SK-N-SH treated with all-trans-retinoic acid at 6 μM for 48 hours (cell line): ENCODE measurements at regions not wholly inside any gene's neighbourhood (a gene's known extent, or its start where the extent isn't known, plus 50 kb on each side); places are given as distances from the start of the nearest gene placed in this dataset.

Source experiments
- ATAC-seq: fragments of 200-7000 bp; cut with Tn5 transposase; 3 replicates; pipeline ENCODE4 v1.9.1; 2020; ENCODE audit warnings: mild to moderate bottlenecking, moderate library complexity
- BACH2 ChIP-seq: fragments of 250-450 bp; sonication (Bioruptor Pico); IDR thresholded peaks from 2 replicates; pipeline ENCODE4 v1.9.0; 2021; ENCODE audit warnings: mild to moderate bottlenecking, borderline replicate concordance
- CSDC2 ChIP-seq: fragments of 250-450 bp; sonication (Bioruptor Pico); IDR thresholded peaks from 2 replicates; pipeline ENCODE4 v1.5.0; 2020; ENCODE audit warnings: mild to moderate bottlenecking, moderate library complexity
- CSRNP3 ChIP-seq: fragments of 250-450 bp; sonication (Bioruptor Pico); IDR thresholded peaks from 2 replicates; pipeline ENCODE4 v1.5.1; 2021; ENCODE audit warnings: mild to moderate bottlenecking, moderate library complexity
- ESRRG ChIP-seq: fragments of 250-450 bp; sonication (Bioruptor Pico); IDR thresholded peaks from 2 replicates; pipeline ENCODE4 v1.6.1; 2021; ENCODE audit warnings: mild to moderate bottlenecking
- GLIS3 ChIP-seq: fragments of 250-450 bp; sonication (Bioruptor Pico); IDR thresholded peaks from 2 replicates; pipeline ENCODE4 v1.5.0; 2020; ENCODE audit warnings: mild to moderate bottlenecking, moderate library complexity
- ISL1 ChIP-seq: fragments of 250-450 bp; sonication (Bioruptor Pico); IDR thresholded peaks from 2 replicates; pipeline ENCODE4 v2.1.2; 2022; ENCODE audit warnings: mild to moderate bottlenecking, moderate library complexity
- OSR1 ChIP-seq: fragments of 250-450 bp; sonication (Bioruptor Pico); IDR thresholded peaks from 2 replicates; pipeline ENCODE4 v1.8.0; 2022; ENCODE audit warnings: moderate library complexity, mild to moderate bottlenecking, inconsistent platforms
- PATZ1 ChIP-seq: fragments of 250-450 bp; sonication (Bioruptor Pico); IDR thresholded peaks from 2 replicates; pipeline ENCODE4 v1.8.0; 2020; ENCODE audit warnings: mild to moderate bottlenecking, moderate library complexity, borderline replicate concordance
- POU6F1 ChIP-seq: fragments of 250-450 bp; sonication (Bioruptor Pico); IDR thresholded peaks from 2 replicates; pipeline ENCODE4 v1.8.0; 2021; ENCODE audit warnings: low read depth, mild to moderate bottlenecking, moderate library complexity, borderline replicate concordance
- PPARA ChIP-seq: fragments of 250-450 bp; sonication (Bioruptor Pico); IDR thresholded peaks from 2 replicates; pipeline ENCODE4 v1.5.0; 2020; ENCODE audit warnings: mild to moderate bottlenecking, borderline replicate concordance
- SNAI2 ChIP-seq: fragments of 250-450 bp; sonication (Bioruptor Pico); IDR thresholded peaks from 2 replicates; pipeline ENCODE4 v1.5.0; 2020; ENCODE audit warnings: mild to moderate bottlenecking, moderate library complexity
- TCF4 ChIP-seq: fragments of 250-450 bp; sonication (Bioruptor Pico); IDR thresholded peaks from 2 replicates; pipeline ENCODE4 v1.8.0; 2021; ENCODE audit warnings: mild to moderate bottlenecking, moderate library complexity, borderline replicate concordance
- TOX ChIP-seq: fragments of 250-450 bp; sonication (Bioruptor Pico); IDR thresholded peaks from 2 replicates; pipeline ENCODE4 v1.8.0; 2021; ENCODE audit warnings: mild to moderate bottlenecking, moderate library complexity, borderline replicate concordance
- TSHZ2 ChIP-seq: fragments of 250-450 bp; sonication (Bioruptor Pico); IDR thresholded peaks from 2 replicates; pipeline ENCODE4 v1.5.0; 2020; ENCODE audit warnings: mild to moderate bottlenecking, moderate library complexity
- ZC3H10 ChIP-seq: fragments of 250-450 bp; sonication (Bioruptor Pico); IDR thresholded peaks from 2 replicates; pipeline ENCODE4 v1.5.1; 2021; ENCODE audit warnings: mild to moderate bottlenecking, moderate library complexity
- ZFP3 ChIP-seq: fragments of 250-450 bp; sonication (Bioruptor Pico); IDR thresholded peaks from 2 replicates; pipeline ENCODE4 v1.5.0; 2020; ENCODE audit warnings: mild to moderate bottlenecking, moderate library complexity
- ZFP30 ChIP-seq: fragments of 450-650 bp; formaldehyde crosslinking; IDR thresholded peaks from 2 replicates; pipeline ENCODE4 v1.5.0; 2022; ENCODE audit warnings: mild to moderate bottlenecking, moderate library complexity
- ZNF565 ChIP-seq: fragments of 450-650 bp; formaldehyde crosslinking; conservative IDR thresholded peaks from 2 replicates; pipeline ENCODE4 v1.5.0; 2020; ENCODE audit warnings: low read depth, mild to moderate bottlenecking, moderate library complexity
- ZNF70 ChIP-seq: fragments of 450-650 bp; formaldehyde crosslinking; IDR thresholded peaks from 2 replicates; pipeline ENCODE4 v1.5.0; 2020; ENCODE audit warnings: mild to moderate bottlenecking, moderate library complexity
- ZNF8 ChIP-seq: fragments of 450-650 bp; formaldehyde crosslinking; IDR thresholded peaks from 2 replicates; pipeline ENCODE4 v1.5.0; 2020; ENCODE audit warnings: mild to moderate bottlenecking, moderate library complexity

- no peak for ATAC-seq
- TF ChIP-seq ZFP30 (CRISPR knock-in tag): no peak
- TF ChIP-seq TOX: no peak
- no peak for TF ChIP-seq GLIS3 (CRISPR knock-in tag)
- TF ChIP-seq ESRRG (CRISPR knock-in tag): no peak
- TF ChIP-seq BACH2 (CRISPR knock-in tag): no peak
- TF ChIP-seq CSRNP3: no peak
These were observed 1129.2 kb downstream of the DTWD2 start for GRCh38 chr5:117859176-117859575.

- ATAC-seq: no peak
- TF ChIP-seq CSRNP3 (no peak), TSHZ2 (no peak), OSR1 (no peak), ZFP30 (CRISPR knock-in tag) (no peak), TCF4 (no peak), PPARA (CRISPR knock-in tag) (no peak), ZFP3 (no peak), CSDC2 (CRISPR knock-in tag) (no peak)
- TF ChIP-seq, all 23 proteins: peak for 0
These were observed 1131.6 kb downstream of the DTWD2 start for GRCh38 chr5:117856713-117857112.

- TF ChIP-seq ZNF565 (CRISPR knock-in tag): no peak
- TF ChIP-seq ZNF70 (CRISPR knock-in tag): no peak
- no peak for TF ChIP-seq GLIS3 (CRISPR knock-in tag)
- TF ChIP-seq ZFP30 (CRISPR knock-in tag): no peak
- TF ChIP-seq TSHZ2: no peak
- no peak for TF ChIP-seq SNAI2
- TF ChIP-seq ZFP3: no peak
- TF ChIP-seq PATZ1: no peak
- TF ChIP-seq OSR1: no peak
- TF ChIP-seq TCF4: no peak
- no peak for TF ChIP-seq POU6F1 (CRISPR knock-in tag)
- no peak for TF ChIP-seq ZC3H10 (CRISPR knock-in tag)
- TF ChIP-seq PPARA (CRISPR knock-in tag): no peak
- no peak for TF ChIP-seq TOX
- no peak for TF ChIP-seq ESRRG (CRISPR knock-in tag)
- no peak for TF ChIP-seq ISL1
- TF ChIP-seq BACH2 (CRISPR knock-in tag): no peak
- TF ChIP-seq ZNF8 (CRISPR knock-in tag): no peak
- no peak for TF ChIP-seq CSDC2 (CRISPR knock-in tag)
- TF ChIP-seq, all 23 proteins: peak for 0
- ATAC-seq: no peak
These were observed 1150.6 kb downstream of the DTWD2 start for GRCh38 chr5:117837786-117838185.
